ENCODE measurements at regions not wholly inside any gene's neighbourhood (a gene's known extent, or its start where the extent isn't known, plus 50 kb on each side); places are given as distances from the start of the nearest gene placed in this dataset.

DNA sequence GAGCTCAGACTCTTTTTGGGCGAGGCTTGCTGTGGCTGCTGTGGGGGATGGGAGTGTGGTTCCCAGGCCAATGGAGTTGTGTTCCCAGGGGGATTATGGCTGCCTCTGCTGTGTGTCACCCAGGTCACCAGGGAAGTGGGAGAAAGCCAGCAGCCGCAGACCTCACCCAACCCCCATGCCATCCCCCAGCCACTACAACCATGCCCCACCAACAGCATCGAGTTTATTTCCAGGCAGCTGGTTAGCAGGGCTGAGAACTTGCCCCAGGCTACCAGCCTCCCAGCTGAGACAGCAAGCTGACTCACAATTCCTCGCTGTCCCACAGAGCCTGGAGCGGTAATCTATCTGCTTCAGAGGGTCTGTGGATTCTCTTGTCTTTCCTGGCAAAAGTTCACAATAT, 331.7 kb downstream of the FRK start:
- H3K9me3 ChIP-seq (ENCODE audit: control insufficient read depth in 2 of 2, low read length in 2 of 2) = no peaks in the 10 kb centered on the region
- no peaks in the 10 kb centered on the region for H3K27me3 ChIP-seq (ENCODE audit: control insufficient read depth in 1 of 2, insufficient read depth in 2 of 2, low read length in 2 of 2)
- H3K36me3 ChIP-seq (ENCODE audit: control insufficient read depth in 2 of 2, insufficient read depth in 2 of 2, low read length in 2 of 2) = no peaks in the 10 kb centered on the region
- no peak overlapping the region for H3K9ac ChIP-seq (ENCODE audit: low read length in 2 of 2)
- H3K27ac ChIP-seq (ENCODE audit: low read length) = no peak overlapping the region
- H3K4me1 ChIP-seq (ENCODE audit: control insufficient read depth, insufficient read depth, low read length) = no peaks in the 10 kb centered on the region
- no peak overlapping the region for H3K4me3 ChIP-seq (ENCODE audit: low read length in 2 of 2)

DNA sequence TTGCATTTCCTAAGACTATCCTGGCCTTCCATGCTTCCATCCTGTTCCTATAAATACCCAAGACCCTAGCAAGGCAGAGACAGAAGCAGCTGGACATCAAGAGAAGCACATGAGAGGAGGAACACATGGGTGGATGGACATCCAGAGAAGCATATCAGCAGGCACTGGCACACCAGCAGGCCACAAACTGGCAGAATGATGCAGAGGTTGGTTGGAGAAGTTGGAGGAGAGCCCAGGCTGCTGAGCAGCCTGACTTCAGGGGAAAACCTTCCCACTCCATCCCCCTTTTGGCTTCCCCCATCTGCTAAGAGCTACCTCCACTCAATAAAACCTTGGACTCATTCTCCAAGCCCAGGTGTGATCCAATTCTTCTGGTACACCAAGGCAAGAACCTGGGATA, 332.5 kb downstream of the FRK start:
- Histone ChIP-seq H3K9ac (ENCODE audit: low read length in 2 of 2) (no peak overlapping the region), H3K36me3 (ENCODE audit: control insufficient read depth in 2 of 2, insufficient read depth in 2 of 2, low read length in 2 of 2) (no peaks in the 10 kb centered on the region), H3K27me3 (ENCODE audit: control insufficient read depth in 1 of 2, insufficient read depth in 2 of 2, low read length in 2 of 2) (no peaks in the 10 kb centered on the region), H3K9me3 (ENCODE audit: control insufficient read depth in 2 of 2, low read length in 2 of 2) (no peaks in the 10 kb centered on the region), H3K4me3 (ENCODE audit: low read length in 2 of 2) (no peak overlapping the region), H3K27ac (ENCODE audit: low read length) (no peak overlapping the region), H3K4me1 (ENCODE audit: control insufficient read depth, insufficient read depth, low read length) (no peaks in the 10 kb centered on the region)

DNA sequence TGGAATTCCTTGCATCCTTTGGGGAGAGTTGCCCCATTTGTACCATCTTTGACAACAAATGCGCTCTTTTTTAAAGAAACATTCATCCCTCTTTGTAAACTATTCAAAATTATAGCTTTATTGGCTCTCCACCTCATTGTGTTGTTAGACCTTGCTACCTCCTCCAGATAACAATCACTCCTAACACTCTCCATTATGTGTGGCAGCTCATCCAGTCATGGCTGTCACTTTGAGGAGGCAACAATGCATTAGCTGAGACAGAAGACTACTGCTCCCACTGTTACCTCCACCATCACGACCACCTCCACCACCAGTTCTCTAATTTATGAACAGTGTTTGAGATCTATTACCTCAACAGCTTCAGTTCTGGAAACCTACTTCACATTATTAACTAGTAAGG, 339.1 kb downstream of the FRK start:
- Histone ChIP-seq H3K4me3 (ENCODE audit: low read length in 2 of 2) (no peak overlapping the region), H3K9ac (ENCODE audit: low read length in 2 of 2) (no peak overlapping the region), H3K9me3 (ENCODE audit: control insufficient read depth in 2 of 2, low read length in 2 of 2) (no peaks in the 10 kb centered on the region), H3K27ac (ENCODE audit: low read length) (no peak overlapping the region), H3K27me3 (ENCODE audit: control insufficient read depth in 1 of 2, insufficient read depth in 2 of 2, low read length in 2 of 2) (no peaks in the 10 kb centered on the region), H3K36me3 (ENCODE audit: control insufficient read depth in 2 of 2, insufficient read depth in 2 of 2, low read length in 2 of 2) (no peaks in the 10 kb centered on the region), H3K4me1 (ENCODE audit: control insufficient read depth, insufficient read depth, low read length) (no peaks in the 10 kb centered on the region)

DNA sequence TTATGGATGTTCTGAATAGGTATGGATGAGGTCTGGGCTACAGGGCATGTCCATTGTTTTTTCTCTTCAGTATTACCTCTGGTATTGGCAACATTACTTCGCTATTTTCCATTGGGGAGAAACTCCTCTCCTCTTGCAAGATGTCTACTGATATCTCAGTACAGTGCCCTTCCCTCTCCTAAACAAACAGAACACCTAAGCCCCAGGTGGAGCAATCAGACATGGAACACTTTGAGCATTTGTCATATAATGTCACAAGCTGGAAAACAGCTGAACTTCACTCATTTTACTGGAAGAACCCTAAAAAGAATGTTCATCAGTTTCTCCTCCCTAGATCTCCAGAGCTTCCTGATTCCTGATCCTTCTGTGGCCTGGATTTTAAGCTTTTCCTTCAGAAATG, 339.8 kb downstream of the FRK start:
- H3K27ac ChIP-seq (ENCODE audit: low read length) = no peak overlapping the region
- no peak overlapping the region for H3K4me3 ChIP-seq (ENCODE audit: low read length in 2 of 2)
- H3K9ac ChIP-seq (ENCODE audit: low read length in 2 of 2) = no peak overlapping the region
- no peaks in the 10 kb centered on the region for H3K27me3 ChIP-seq (ENCODE audit: control insufficient read depth in 1 of 2, insufficient read depth in 2 of 2, low read length in 2 of 2)
- H3K4me1 ChIP-seq (ENCODE audit: control insufficient read depth, insufficient read depth, low read length) = no peaks in the 10 kb centered on the region
- H3K36me3 ChIP-seq (ENCODE audit: control insufficient read depth in 2 of 2, insufficient read depth in 2 of 2, low read length in 2 of 2) = no peaks in the 10 kb centered on the region
- no peaks in the 10 kb centered on the region for H3K9me3 ChIP-seq (ENCODE audit: control insufficient read depth in 2 of 2, low read length in 2 of 2)

DNA sequence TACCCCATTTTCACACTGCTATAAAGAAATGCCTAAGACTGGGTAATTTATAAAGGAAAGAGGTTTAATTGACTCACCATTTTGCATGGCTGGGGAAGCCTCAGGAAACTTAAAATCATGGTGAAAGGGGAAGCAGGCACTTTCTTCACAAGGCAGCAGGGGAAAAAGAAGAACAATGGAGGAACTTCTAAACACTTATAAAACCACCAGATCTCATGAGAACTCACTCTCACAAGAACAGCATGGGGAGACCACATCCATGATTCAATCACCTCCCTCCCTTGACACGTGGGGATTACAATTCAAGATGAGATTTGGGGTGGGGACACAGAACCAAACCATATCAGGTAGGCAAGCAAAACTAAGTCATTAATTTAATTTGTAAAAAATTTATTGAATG, 343.2 kb downstream of the FRK start:
- Histone ChIP-seq H3K4me1 (ENCODE audit: control insufficient read depth, insufficient read depth, low read length) (no peaks in the 10 kb centered on the region), H3K36me3 (ENCODE audit: control insufficient read depth in 2 of 2, insufficient read depth in 2 of 2, low read length in 2 of 2) (no peaks in the 10 kb centered on the region), H3K27ac (ENCODE audit: low read length) (no peak overlapping the region), H3K27me3 (ENCODE audit: control insufficient read depth in 1 of 2, insufficient read depth in 2 of 2, low read length in 2 of 2) (no peaks in the 10 kb centered on the region), H3K9me3 (ENCODE audit: control insufficient read depth in 2 of 2, low read length in 2 of 2) (no peaks in the 10 kb centered on the region), H3K9ac (ENCODE audit: low read length in 2 of 2) (no peak overlapping the region), H3K4me3 (ENCODE audit: low read length in 2 of 2) (no peak overlapping the region)

DNA sequence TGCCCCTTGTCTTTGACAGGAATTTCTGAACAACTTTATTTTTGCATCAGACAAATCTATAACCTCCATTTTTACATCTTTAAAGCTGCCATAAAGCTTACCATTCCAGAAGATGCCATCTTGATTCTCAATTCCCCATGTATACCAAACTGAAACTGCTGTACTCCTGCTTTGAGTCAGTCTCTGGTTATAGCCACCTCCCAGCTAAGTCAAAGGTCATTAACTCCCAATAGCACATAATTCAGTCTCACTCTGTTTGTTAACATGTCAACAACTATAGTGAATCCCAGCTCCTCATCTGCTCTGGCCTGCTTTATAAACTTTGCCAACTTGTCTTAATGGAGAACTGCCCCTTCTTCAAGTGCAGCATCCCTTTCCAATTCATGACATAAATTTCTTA, 343.6 kb downstream of the FRK start:
- Histone ChIP-seq H3K4me3 (ENCODE audit: low read length in 2 of 2) (no peak overlapping the region), H3K4me1 (ENCODE audit: control insufficient read depth, insufficient read depth, low read length) (no peaks in the 10 kb centered on the region), H3K9me3 (ENCODE audit: control insufficient read depth in 2 of 2, low read length in 2 of 2) (no peaks in the 10 kb centered on the region), H3K27ac (ENCODE audit: low read length) (no peak overlapping the region), H3K9ac (ENCODE audit: low read length in 2 of 2) (no peak overlapping the region), H3K27me3 (ENCODE audit: control insufficient read depth in 1 of 2, insufficient read depth in 2 of 2, low read length in 2 of 2) (no peaks in the 10 kb centered on the region), H3K36me3 (ENCODE audit: control insufficient read depth in 2 of 2, insufficient read depth in 2 of 2, low read length in 2 of 2) (no peaks in the 10 kb centered on the region)

DNA sequence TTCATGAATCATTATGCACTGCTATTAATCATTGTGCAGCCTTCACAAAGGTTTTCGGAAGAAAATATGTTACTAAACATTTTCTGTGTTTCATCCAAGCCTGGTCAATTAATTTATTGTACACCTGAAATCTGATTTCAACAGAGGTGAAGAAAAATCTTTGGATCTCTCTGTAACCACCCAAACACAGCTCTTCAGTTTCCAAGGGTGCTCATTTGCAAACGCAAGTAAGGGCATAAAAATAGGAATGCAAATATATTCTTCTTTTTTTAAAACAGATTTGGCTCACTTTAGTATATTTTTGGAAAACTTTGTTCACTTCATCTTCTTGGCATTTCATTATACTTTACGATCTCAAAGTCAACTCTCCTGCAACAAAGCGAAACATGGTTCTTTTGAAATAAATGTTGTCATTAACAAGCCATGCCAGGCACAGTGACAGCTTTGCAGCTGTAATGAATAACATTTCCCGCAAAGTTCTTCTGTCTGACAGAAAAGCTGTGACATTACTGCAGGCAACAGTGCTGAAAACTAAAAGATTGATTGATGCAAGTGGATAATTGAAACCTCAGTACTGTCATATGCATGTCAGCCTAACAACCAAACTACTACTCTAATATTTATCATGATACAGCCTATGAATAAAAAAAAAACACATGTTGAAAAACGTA, 348.3 kb downstream of the FRK start:
- Histone ChIP-seq H3K9me3 (ENCODE audit: control insufficient read depth in 2 of 2, low read length in 2 of 2) (no peaks in the 10 kb centered on the region), H3K4me1 (ENCODE audit: control insufficient read depth, insufficient read depth, low read length) (no peaks in the 10 kb centered on the region), H3K4me3 (ENCODE audit: low read length in 2 of 2) (no peak overlapping the region), H3K9ac (ENCODE audit: low read length in 2 of 2) (no peak overlapping the region), H3K36me3 (ENCODE audit: control insufficient read depth in 2 of 2, insufficient read depth in 2 of 2, low read length in 2 of 2) (no peaks in the 10 kb centered on the region), H3K27ac (ENCODE audit: low read length) (no peak overlapping the region), H3K27me3 (ENCODE audit: control insufficient read depth in 1 of 2, insufficient read depth in 2 of 2, low read length in 2 of 2) (no peaks in the 10 kb centered on the region)

DNA sequence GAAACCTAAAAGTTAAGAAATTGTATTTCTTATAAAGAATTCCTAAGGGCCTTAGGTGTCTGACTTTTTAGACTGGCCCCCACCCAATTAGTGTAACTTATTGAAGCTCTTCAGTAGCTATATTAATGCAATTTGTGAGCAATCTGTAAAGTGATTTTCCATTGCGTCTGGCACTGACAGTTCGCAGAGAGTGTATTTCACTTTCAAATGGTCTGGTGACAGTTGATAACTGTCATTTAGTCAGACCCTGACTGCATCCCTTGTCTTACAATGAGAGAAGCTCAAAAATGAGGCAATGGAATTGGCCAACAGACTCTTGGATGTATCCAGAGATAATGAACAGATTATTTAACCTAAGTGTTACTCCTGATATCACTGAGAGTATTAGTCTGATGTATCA, 351.8 kb downstream of the FRK start:
- H3K27me3 ChIP-seq (ENCODE audit: control insufficient read depth in 1 of 2, insufficient read depth in 2 of 2, low read length in 2 of 2) = no peaks in the 10 kb centered on the region
- no peaks in the 10 kb centered on the region for H3K36me3 ChIP-seq (ENCODE audit: control insufficient read depth in 2 of 2, insufficient read depth in 2 of 2, low read length in 2 of 2)
- H3K27ac ChIP-seq (ENCODE audit: low read length) = no peak overlapping the region
- H3K9ac ChIP-seq (ENCODE audit: low read length in 2 of 2) = no peak overlapping the region
- H3K4me1 ChIP-seq (ENCODE audit: control insufficient read depth, insufficient read depth, low read length) = no peaks in the 10 kb centered on the region
- H3K9me3 ChIP-seq (ENCODE audit: control insufficient read depth in 2 of 2, low read length in 2 of 2) = no peaks in the 10 kb centered on the region
- H3K4me3 ChIP-seq (ENCODE audit: low read length in 2 of 2) = no peak overlapping the region

DNA sequence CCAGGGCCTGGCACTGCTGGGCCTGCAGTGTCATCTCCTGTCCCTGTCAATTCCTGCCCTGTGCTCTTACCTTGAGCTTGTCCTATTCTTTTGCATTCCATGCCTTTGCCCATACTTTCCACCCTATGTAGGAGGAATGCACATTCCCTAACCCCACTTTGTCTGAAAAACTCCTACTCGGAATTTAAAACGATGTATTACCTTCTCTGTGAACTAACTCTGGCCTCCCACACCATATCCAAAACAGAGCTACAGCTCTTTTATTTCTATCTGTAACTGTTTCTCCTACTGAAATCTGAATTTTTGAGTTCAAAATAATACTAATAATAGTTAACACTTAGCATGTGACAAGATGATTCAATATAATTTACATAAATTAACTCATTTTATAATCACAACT, 353.7 kb downstream of the FRK start:
- Histone ChIP-seq H3K4me1 (ENCODE audit: control insufficient read depth, insufficient read depth, low read length) (no peaks in the 10 kb centered on the region), H3K27me3 (ENCODE audit: control insufficient read depth in 1 of 2, insufficient read depth in 2 of 2, low read length in 2 of 2) (no peaks in the 10 kb centered on the region), H3K9me3 (ENCODE audit: control insufficient read depth in 2 of 2, low read length in 2 of 2) (peaks cover 0 to 5% of the 10 kb centered on the region in 2 donors), H3K9ac (ENCODE audit: low read length in 2 of 2) (no peak overlapping the region), H3K27ac (ENCODE audit: low read length) (no peak overlapping the region), H3K36me3 (ENCODE audit: control insufficient read depth in 2 of 2, insufficient read depth in 2 of 2, low read length in 2 of 2) (no peaks in the 10 kb centered on the region), H3K4me3 (ENCODE audit: low read length in 2 of 2) (no peak overlapping the region)

DNA sequence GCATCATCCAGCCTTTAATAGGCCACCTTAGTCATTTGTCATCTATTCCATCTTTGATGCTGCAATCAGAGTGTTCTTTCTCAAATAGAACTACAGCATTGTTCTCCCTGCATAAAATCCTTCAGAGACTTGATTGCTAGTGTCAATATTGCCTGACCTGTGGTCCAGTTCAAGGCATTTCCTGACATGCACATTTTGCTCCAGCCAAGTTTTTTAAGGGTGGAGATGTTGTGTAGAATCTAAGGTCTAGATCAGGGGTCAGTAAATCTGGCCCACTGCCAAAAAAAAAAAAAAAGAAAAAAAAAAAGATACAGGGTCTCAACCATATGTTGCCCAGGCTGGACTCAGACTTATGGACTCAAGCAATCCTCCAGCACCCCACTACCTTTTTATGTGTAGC, 354.4 kb downstream of the FRK start:
- Histone ChIP-seq H3K27ac (ENCODE audit: low read length) (no peak overlapping the region), H3K4me1 (ENCODE audit: control insufficient read depth, insufficient read depth, low read length) (no peaks in the 10 kb centered on the region), H3K4me3 (ENCODE audit: low read length in 2 of 2) (no peak overlapping the region), H3K9ac (ENCODE audit: low read length in 2 of 2) (no peak overlapping the region), H3K36me3 (ENCODE audit: control insufficient read depth in 2 of 2, insufficient read depth in 2 of 2, low read length in 2 of 2) (no peaks in the 10 kb centered on the region), H3K27me3 (ENCODE audit: control insufficient read depth in 1 of 2, insufficient read depth in 2 of 2, low read length in 2 of 2) (no peaks in the 10 kb centered on the region), H3K9me3 (ENCODE audit: control insufficient read depth in 2 of 2, low read length in 2 of 2) (peaks cover 0 to 5% of the 10 kb centered on the region in 2 donors)

DNA sequence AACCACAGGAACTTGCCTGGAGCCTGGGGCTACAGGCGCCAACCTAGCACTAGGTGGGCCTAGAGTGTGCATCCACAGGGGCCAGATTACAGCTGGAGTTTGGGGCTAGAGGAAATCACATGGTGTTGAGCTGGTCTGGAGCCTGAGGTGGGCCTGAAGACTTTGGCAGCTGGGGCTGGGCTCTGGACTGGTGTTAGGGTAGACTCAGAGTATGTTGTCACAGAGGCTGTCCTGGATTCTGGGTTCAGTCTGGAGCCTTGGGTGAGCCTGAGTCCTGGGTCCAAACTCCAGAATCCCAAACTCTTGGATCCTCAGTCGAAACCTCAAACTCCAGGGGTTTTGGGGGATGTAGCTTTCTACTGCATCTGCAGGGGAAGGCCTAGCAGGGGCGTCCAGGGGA, 356.7 kb downstream of the FRK start:
- Histone ChIP-seq H3K36me3 (ENCODE audit: control insufficient read depth in 2 of 2, insufficient read depth in 2 of 2, low read length in 2 of 2) (no peaks in the 10 kb centered on the region), H3K9me3 (ENCODE audit: control insufficient read depth in 2 of 2, low read length in 2 of 2) (peaks cover 0 to 5% of the 10 kb centered on the region in 2 donors), H3K27me3 (ENCODE audit: control insufficient read depth in 1 of 2, insufficient read depth in 2 of 2, low read length in 2 of 2) (no peaks in the 10 kb centered on the region), H3K4me3 (ENCODE audit: low read length in 2 of 2) (no peak overlapping the region), H3K27ac (ENCODE audit: low read length) (no peak overlapping the region), H3K9ac (ENCODE audit: low read length in 2 of 2) (no peak overlapping the region), H3K4me1 (ENCODE audit: control insufficient read depth, insufficient read depth, low read length) (no peaks in the 10 kb centered on the region)

Data from stomach smooth muscle (tissue), 2 donors.